ENCODE measurements at regions not wholly inside any gene's neighbourhood (a gene's known extent, or its start where the extent isn't known, plus 50 kb on each side); places are given as distances from the start of the nearest gene placed in this dataset.

GRCh38 chr7:128190051-128190647 lies 50.9 kb upstream of the LEP start:
- CTCF ChIA-PET: interaction anchor here (1.6 kb wide), 1 partner anchor 19 kb away, joined by 5 read pairs; no protein-coding TSS in a partner anchor
- Histone ChIP-seq H3K4me1 (ENCODE audit: control extremely low read depth in 1 of 4, control insufficient read depth in 4 of 4, insufficient read depth in 4 of 4, low read length in 3 of 4) (no peaks in the 10 kb centered on the region), H3K36me3 (ENCODE audit: control insufficient read depth in 4 of 4, insufficient read depth in 4 of 4, low read length in 3 of 4) (no peaks in the 10 kb centered on the region)

GRCh38 chr7:128191136-128191844 lies 49.8 kb upstream of the LEP start:
- no peaks in the 10 kb centered on the region for H3K36me3 ChIP-seq (ENCODE audit: control insufficient read depth in 4 of 4, insufficient read depth in 4 of 4, low read length in 3 of 4)
- no peaks in the 10 kb centered on the region for H3K4me1 ChIP-seq (ENCODE audit: control extremely low read depth in 1 of 4, control insufficient read depth in 4 of 4, insufficient read depth in 4 of 4, low read length in 3 of 4)
- peaks cover 3 to 23% (median 15%) of the 10 kb centered on the region in 5 experiments for H3K9me3 ChIP-seq (ENCODE audit: control extremely low read depth in 1 of 5, control insufficient read depth in 4 of 5, insufficient read depth in 2 of 5, low read depth in 1 of 5, low read length in 4 of 5)
- POLR2A ChIA-PET: interaction anchor here (0.6 kb wide), 1 partner anchor 64 kb away, joined by 3 read pairs; no protein-coding TSS in a partner anchor
- H3K27me3 ChIP-seq (replicated peaks in 2 of 5; ENCODE audit: control insufficient read depth in 4 of 5, insufficient read depth in 5 of 5, low read length in 4 of 5): peaks cover 0 to 35% (median 8%) of the 10 kb centered on the region in 5 experiments
- 70% methylated on average over 3 of the region's 7 CpGs for WGBS (ENCODE audit: insufficient coverage)
- H3K4me3 ChIP-seq (ENCODE audit: control insufficient read depth in 1 of 7, extremely low read depth in 1 of 7, insufficient read depth in 4 of 7, low read depth in 2 of 7, low read length in 6 of 7): no peak overlapping the region
- CTCF ChIA-PET: interaction anchor here (1.3 to 1.9 kb wide), 7 partner anchors 10 to 49 kb away, joined by 3 to 6 read pairs (median 5); no protein-coding TSS in a partner anchor
- H3K27ac ChIP-seq (ENCODE audit: insufficient read depth in 1 of 2, low read depth in 1 of 2, low read length in 2 of 2, poor library complexity in 1 of 2, severe bottlenecking in 2 of 2): no peak overlapping the region
- no peak for DNase-seq

More at GRCh38 chr7:128190051-128190647, 50.9 kb upstream of the LEP start:
- H3K27ac ChIP-seq (ENCODE audit: insufficient read depth in 1 of 2, low read depth in 1 of 2, low read length in 2 of 2, poor library complexity in 1 of 2, severe bottlenecking in 2 of 2): no peak overlapping the region
- 96% methylated on average over 6 of the region's 7 CpGs for WGBS (ENCODE audit: insufficient coverage)
- H3K27me3 ChIP-seq (replicated peaks in 2 of 5; ENCODE audit: control insufficient read depth in 4 of 5, insufficient read depth in 5 of 5, low read length in 4 of 5): peaks cover 0 to 35% (median 8%) of the 10 kb centered on the region in 5 experiments
- H3K9me3 ChIP-seq (ENCODE audit: control extremely low read depth in 1 of 5, control insufficient read depth in 4 of 5, insufficient read depth in 2 of 5, low read depth in 1 of 5, low read length in 4 of 5): peaks cover 0 to 13% (median 8%) of the 10 kb centered on the region in 5 experiments
- H3K4me3 ChIP-seq (ENCODE audit: control insufficient read depth in 1 of 7, extremely low read depth in 1 of 7, insufficient read depth in 4 of 7, low read depth in 2 of 7, low read length in 6 of 7): no peak overlapping the region
- POLR2A ChIA-PET: no interaction called here
- no peak for DNase-seq
